DMS53 treated with DMSO at 0.1 percent for 48 hours (cell line): ENCODE measurements at regions not wholly inside any gene's neighbourhood (a gene's known extent, or its start where the extent isn't known, plus 50 kb on each side); places are given as distances from the start of the nearest gene placed in this dataset.

Source experiments
- DNase-seq: peaks from one replicate; lab custom pipeline; 2025; ENCODE audit not compliant: unreplicated experiment; lab: John Stamatoyannopoulos, UW

- no peak for DNase-seq
Observed at GRCh38 chr9:73446306-73446705, 294.6 kb downstream of the ANXA1 start.

GRCh38 chr9:73451003-73451402 is 299.3 kb downstream of the ANXA1 start:
- no peak for DNase-seq

- no peak for DNase-seq
Observed at GRCh38 chr9:73459817-73460216, 308.2 kb downstream of the ANXA1 start.

- no peak for DNase-seq
Observed at GRCh38 chr9:73468716-73469115, 317.1 kb downstream of the ANXA1 start.

GRCh38 chr9:73470766-73471165 is 319.1 kb downstream of the ANXA1 start:
- no peak for DNase-seq

- DNase-seq, result no peak
Observed at GRCh38 chr9:73474002-73474600, 322.4 kb downstream of the ANXA1 start.

- DNase-seq, result no peak
Observed at GRCh38 chr9:73474625-73475024, 323.0 kb downstream of the ANXA1 start.

GRCh38 chr9:73494894-73495293 is 343.2 kb downstream of the ANXA1 start:
- no peak for DNase-seq

- no peak for DNase-seq
Observed at GRCh38 chr9:73497796-73498195, 346.1 kb downstream of the ANXA1 start.

- DNase-seq, result peak; percentile 75
Observed at GRCh38 chr9:73515216-73515615, 363.6 kb downstream of the ANXA1 start.

DNA sequence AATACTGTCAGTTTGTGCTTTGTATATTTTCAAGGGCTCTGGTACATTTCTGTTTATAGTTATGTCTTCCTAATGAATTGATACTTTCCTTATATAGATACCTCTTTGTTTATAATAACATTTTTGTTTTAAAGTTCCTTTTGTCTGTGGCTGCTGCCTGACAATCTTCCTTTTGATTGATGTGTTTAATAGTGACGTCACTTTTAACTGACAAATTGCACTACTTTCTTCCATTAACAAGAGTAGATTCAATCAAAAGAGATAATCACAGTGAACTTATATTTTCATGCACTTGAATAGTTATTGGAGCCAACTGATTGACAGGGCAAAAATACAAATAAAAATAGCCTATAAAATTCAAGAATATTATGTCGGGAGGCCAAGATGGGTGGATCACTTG is 371.7 kb downstream of the ANXA1 start:
- DNase-seq, result no peak

GRCh38 chr9:73525350-73525749 is 373.7 kb downstream of the ANXA1 start:
- no peak for DNase-seq

GRCh38 chr9:73527521-73527920 is 375.9 kb downstream of the ANXA1 start:
- no peak for DNase-seq

GRCh38 chr9:73528926-73529325 is 377.3 kb downstream of the ANXA1 start:
- no peak for DNase-seq

DNA sequence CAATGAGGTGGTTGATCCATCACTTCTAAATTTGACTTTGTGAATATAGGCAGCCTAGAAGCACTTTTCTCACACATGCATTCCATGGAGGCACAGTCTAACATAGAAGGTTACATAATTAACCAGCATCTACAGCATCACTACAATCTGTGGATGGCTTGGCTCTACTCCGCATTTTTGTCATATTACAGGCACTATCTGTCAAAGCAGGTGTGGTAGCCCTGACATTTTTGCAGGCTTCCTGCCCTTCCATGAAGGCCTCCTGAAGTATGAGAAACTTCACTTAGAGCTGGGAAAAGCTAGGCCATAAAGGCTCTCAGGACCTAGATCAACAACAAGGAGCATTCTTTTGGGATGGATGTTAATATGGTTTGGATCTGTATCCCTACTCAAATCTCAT is 378.0 kb downstream of the ANXA1 start:
- DNase-seq, result no peak

- no peak for DNase-seq
Observed at GRCh38 chr9:73531051-73531532, 379.4 kb downstream of the ANXA1 start.

DNA sequence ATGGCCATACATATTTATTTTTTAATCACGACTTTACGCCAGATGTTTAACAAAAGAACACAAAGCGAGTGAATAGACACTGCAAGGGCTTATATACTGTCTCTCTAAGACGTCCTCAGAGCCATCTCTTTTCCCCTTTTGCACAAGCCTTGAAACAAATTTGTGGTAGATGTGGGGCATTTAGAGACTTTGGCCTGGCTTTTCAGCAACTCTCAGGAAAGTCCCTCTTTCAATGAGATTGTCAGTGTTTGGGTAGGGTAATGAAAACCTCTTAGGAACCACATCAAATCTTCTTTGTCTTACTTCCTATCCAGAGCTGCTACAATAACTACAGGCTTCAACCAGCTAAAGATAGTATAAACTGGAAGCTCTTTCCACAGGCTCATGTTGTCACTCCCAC is 380.0 kb downstream of the ANXA1 start:
- DNase-seq, result no peak

GRCh38 chr9:73532985-73533384 is 381.3 kb downstream of the ANXA1 start:
- DNase-seq, result no peak

- no peak for DNase-seq
Observed at GRCh38 chr9:73536403-73536802, 384.7 kb downstream of the ANXA1 start.

DNA sequence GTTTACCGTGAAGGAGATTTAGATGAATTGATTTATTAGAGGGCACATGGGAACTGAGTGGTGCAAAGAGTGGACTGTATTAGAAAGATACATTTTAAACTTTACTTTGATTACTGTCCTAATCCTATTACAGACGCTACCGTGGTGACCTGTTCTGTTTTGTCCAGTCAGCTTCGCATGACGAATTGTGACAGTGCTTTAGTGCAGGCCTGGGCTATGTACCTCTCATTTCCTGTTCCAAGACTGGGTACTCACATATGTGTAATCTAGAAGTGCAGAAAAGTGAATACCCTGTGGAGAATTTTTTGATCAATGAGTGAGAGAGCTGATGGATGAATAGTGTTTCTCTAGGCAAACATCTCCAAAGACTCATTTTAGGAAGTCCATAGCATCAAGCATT is 385.9 kb downstream of the ANXA1 start:
- DNase-seq, result no peak

- no peak for DNase-seq
Observed at GRCh38 chr9:73539881-73540390, 388.3 kb downstream of the ANXA1 start.

DNA sequence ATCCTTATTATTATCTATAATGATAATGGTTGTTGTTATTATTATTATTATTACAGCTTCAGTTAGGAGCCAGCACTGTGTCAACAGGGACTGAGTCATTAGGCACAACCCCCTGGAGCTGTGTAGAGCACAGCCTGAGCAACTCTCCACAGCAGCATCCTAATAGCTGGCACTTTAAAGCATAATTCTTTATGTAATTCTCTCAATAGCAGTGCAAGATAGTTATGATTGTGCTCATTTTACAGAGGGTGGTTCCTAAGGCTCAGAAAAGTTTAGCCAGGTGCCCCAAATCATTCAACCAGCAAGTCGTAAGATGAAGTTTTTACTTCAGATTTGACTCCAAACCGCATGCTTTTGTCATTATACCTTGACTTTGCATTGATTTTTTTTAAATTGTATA is 390.3 kb downstream of the ANXA1 start:
- no peak for DNase-seq

- DNase-seq, result no peak
Observed at GRCh38 chr9:73543727-73544126, 392.1 kb downstream of the ANXA1 start.
